ENCODE measurements at regions not wholly inside any gene's neighbourhood (a gene's known extent, or its start where the extent isn't known, plus 50 kb on each side); places are given as distances from the start of the nearest gene placed in this dataset.
"Not testable (repeated sequence)": the region's sequence is repeated elsewhere in the genome, so short reads cannot be mapped to it uniquely, and the experiment has no call there.

GRCh38 chr15:91426412-91426811 lies 326.4 kb downstream of the SV2B start:
- Histone ChIP-seq H3K4me3 (ENCODE audit: low read length in 2 of 2) (no peak overlapping the region), H3K27me3 (ENCODE audit: control insufficient read depth in 2 of 2, insufficient read depth in 1 of 2, low read length in 1 of 2) (no peaks in the 10 kb centered on the region), H3K27ac (ENCODE audit: low read depth in 1 of 2, low read length in 1 of 2) (no peak overlapping the region), H3K4me1 (ENCODE audit: control insufficient read depth in 2 of 2, insufficient read depth in 2 of 2, low read length in 2 of 2) (peaks cover 0 to 11% of the 10 kb centered on the region in 2 donors), H3K9me3 (ENCODE audit: control insufficient read depth in 2 of 2, insufficient read depth in 1 of 2, low read length in 1 of 2) (no peaks in the 10 kb centered on the region), H3K36me3 (ENCODE audit: control insufficient read depth in 2 of 2, insufficient read depth in 2 of 2, low read length in 1 of 2) (no peaks in the 10 kb centered on the region)
- WGBS = 90% methylated on average over 4 of the region's 4 CpGs
- DNase-seq (ENCODE audit: low read depth in 6 of 9, low spot score in 9 of 9) = no peak

- DNase-seq (ENCODE audit: low read depth in 6 of 9, low spot score in 9 of 9) = no peak
- no peaks in the 10 kb centered on the region for H3K27me3 ChIP-seq (ENCODE audit: control insufficient read depth in 2 of 2, insufficient read depth in 1 of 2, low read length in 1 of 2)
- no peaks in the 10 kb centered on the region for H3K9me3 ChIP-seq (ENCODE audit: control insufficient read depth in 2 of 2, insufficient read depth in 1 of 2, low read length in 1 of 2)
- no peak overlapping the region for H3K4me3 ChIP-seq (ENCODE audit: low read length in 2 of 2)
- H3K4me1 ChIP-seq (ENCODE audit: control insufficient read depth in 2 of 2, insufficient read depth in 2 of 2, low read length in 2 of 2) = no peaks in the 10 kb centered on the region
- no peak overlapping the region for H3K27ac ChIP-seq (ENCODE audit: low read depth in 1 of 2, low read length in 1 of 2)
- no peaks in the 10 kb centered on the region for H3K36me3 ChIP-seq (ENCODE audit: control insufficient read depth in 2 of 2, insufficient read depth in 2 of 2, low read length in 1 of 2)
- WGBS = 98% methylated on average over 9 of the region's 9 CpGs
These were observed 329.9 kb downstream of the SV2B start for GRCh38 chr15:91429973-91430372.

- H3K9me3 ChIP-seq (ENCODE audit: control insufficient read depth in 2 of 2, insufficient read depth in 1 of 2, low read length in 1 of 2) = no peaks in the 10 kb centered on the region
- no peak for DNase-seq (ENCODE audit: low read depth in 6 of 9, low spot score in 9 of 9)
These were observed 331.1 kb downstream of the SV2B start for GRCh38 chr15:91431041-91431715.

GRCh38 chr15:91435113-91435512 lies 335.1 kb downstream of the SV2B start:
- Histone ChIP-seq H3K4me1 (ENCODE audit: control insufficient read depth in 2 of 2, insufficient read depth in 2 of 2, low read length in 2 of 2) (no peaks in the 10 kb centered on the region), H3K36me3 (ENCODE audit: control insufficient read depth in 2 of 2, insufficient read depth in 2 of 2, low read length in 1 of 2) (no peaks in the 10 kb centered on the region), H3K4me3 (ENCODE audit: low read length in 2 of 2) (no peak overlapping the region), H3K9me3 (ENCODE audit: control insufficient read depth in 2 of 2, insufficient read depth in 1 of 2, low read length in 1 of 2) (peaks cover 0 to 3% of the 10 kb centered on the region in 2 donors), H3K27me3 (ENCODE audit: control insufficient read depth in 2 of 2, insufficient read depth in 1 of 2, low read length in 1 of 2) (no peaks in the 10 kb centered on the region), H3K27ac (ENCODE audit: low read depth in 1 of 2, low read length in 1 of 2) (no peak overlapping the region)
- 92% methylated on average over 2 of the region's 2 CpGs for WGBS
- DNase-seq (ENCODE audit: low read depth in 6 of 9, low spot score in 9 of 9) = no peak

More at GRCh38 chr15:91431041-91431715, 331.1 kb downstream of the SV2B start:
- Histone ChIP-seq H3K36me3 (ENCODE audit: control insufficient read depth in 2 of 2, insufficient read depth in 2 of 2, low read length in 1 of 2) (no peaks in the 10 kb centered on the region), H3K4me3 (ENCODE audit: low read length in 2 of 2) (no peak overlapping the region), H3K27me3 (ENCODE audit: control insufficient read depth in 2 of 2, insufficient read depth in 1 of 2, low read length in 1 of 2) (no peaks in the 10 kb centered on the region), H3K27ac (ENCODE audit: low read depth in 1 of 2, low read length in 1 of 2) (no peak overlapping the region), H3K4me1 (ENCODE audit: control insufficient read depth in 2 of 2, insufficient read depth in 2 of 2, low read length in 2 of 2) (no peaks in the 10 kb centered on the region)
- 97% methylated on average over 8 of the region's 8 CpGs for WGBS

- Histone ChIP-seq H3K4me3 (ENCODE audit: low read length in 2 of 2) (no peak overlapping the region), H3K9me3 (ENCODE audit: control insufficient read depth in 2 of 2, insufficient read depth in 1 of 2, low read length in 1 of 2) (peaks cover 0 to 4% of the 10 kb centered on the region in 2 donors), H3K36me3 (ENCODE audit: control insufficient read depth in 2 of 2, insufficient read depth in 2 of 2, low read length in 1 of 2) (no peaks in the 10 kb centered on the region), H3K27ac (ENCODE audit: low read depth in 1 of 2, low read length in 1 of 2) (no peak overlapping the region), H3K27me3 (ENCODE audit: control insufficient read depth in 2 of 2, insufficient read depth in 1 of 2, low read length in 1 of 2) (no peaks in the 10 kb centered on the region), H3K4me1 (ENCODE audit: control insufficient read depth in 2 of 2, insufficient read depth in 2 of 2, low read length in 2 of 2) (no peaks in the 10 kb centered on the region)
- 97% methylated on average over 3 of the region's 3 CpGs for WGBS
- DNase-seq (ENCODE audit: low read depth in 6 of 9, low spot score in 9 of 9) = no peak
These were observed 344.6 kb downstream of the SV2B start for GRCh38 chr15:91444656-91445055.

- Histone ChIP-seq H3K27ac (ENCODE audit: low read depth in 1 of 2, low read length in 1 of 2) (no peak overlapping the region), H3K4me3 (ENCODE audit: low read length in 2 of 2) (no peak overlapping the region), H3K9me3 (ENCODE audit: control insufficient read depth in 2 of 2, insufficient read depth in 1 of 2, low read length in 1 of 2) (no peaks in the 10 kb centered on the region)
These were observed 345.7 kb downstream of the SV2B start for GRCh38 chr15:91445695-91446228.

GRCh38 chr15:91447991-91448644 lies 348.1 kb downstream of the SV2B start:
- peak in 2 of 9 donors; percentile 10 to 38 for DNase-seq (ENCODE audit: low read depth in 6 of 9, low spot score in 9 of 9)
- Histone ChIP-seq H3K4me3 (ENCODE audit: low read length in 2 of 2) (no peak overlapping the region), H3K4me1 (ENCODE audit: control insufficient read depth in 2 of 2, insufficient read depth in 2 of 2, low read length in 2 of 2) (no peaks in the 10 kb centered on the region), H3K27ac (ENCODE audit: low read depth in 1 of 2, low read length in 1 of 2) (no peak overlapping the region), H3K9me3 (ENCODE audit: control insufficient read depth in 2 of 2, insufficient read depth in 1 of 2, low read length in 1 of 2) (no peaks in the 10 kb centered on the region), H3K36me3 (ENCODE audit: control insufficient read depth in 2 of 2, insufficient read depth in 2 of 2, low read length in 1 of 2) (no peaks in the 10 kb centered on the region), H3K27me3 (ENCODE audit: control insufficient read depth in 2 of 2, insufficient read depth in 1 of 2, low read length in 1 of 2) (no peaks in the 10 kb centered on the region)
- WGBS = 46% methylated on average over 3 of the region's 3 CpGs

More at GRCh38 chr15:91445695-91446228, 345.7 kb downstream of the SV2B start:
- no peak for DNase-seq (ENCODE audit: low read depth in 6 of 9, low spot score in 9 of 9)
- 65% methylated on average over 3 of the region's 3 CpGs for WGBS
- H3K4me1 ChIP-seq (ENCODE audit: control insufficient read depth in 2 of 2, insufficient read depth in 2 of 2, low read length in 2 of 2) = no peaks in the 10 kb centered on the region
- H3K36me3 ChIP-seq (ENCODE audit: control insufficient read depth in 2 of 2, insufficient read depth in 2 of 2, low read length in 1 of 2) = no peaks in the 10 kb centered on the region
- no peaks in the 10 kb centered on the region for H3K27me3 ChIP-seq (ENCODE audit: control insufficient read depth in 2 of 2, insufficient read depth in 1 of 2, low read length in 1 of 2)

- 44% methylated on average over 3 of the region's 3 CpGs for WGBS
- H3K36me3 ChIP-seq (ENCODE audit: control insufficient read depth in 2 of 2, insufficient read depth in 2 of 2, low read length in 1 of 2); H3K4me3 ChIP-seq (ENCODE audit: low read length in 2 of 2); H3K4me1 ChIP-seq (ENCODE audit: control insufficient read depth in 2 of 2, insufficient read depth in 2 of 2, low read length in 2 of 2); H3K27me3 ChIP-seq (ENCODE audit: control insufficient read depth in 2 of 2, insufficient read depth in 1 of 2, low read length in 1 of 2); H3K9me3 ChIP-seq (ENCODE audit: control insufficient read depth in 2 of 2, insufficient read depth in 1 of 2, low read length in 1 of 2); H3K27ac ChIP-seq (ENCODE audit: low read depth in 1 of 2, low read length in 1 of 2): not testable (repeated sequence)
- peak in 1 of 9 donors; percentile 47 for DNase-seq (ENCODE audit: low read depth in 6 of 9, low spot score in 9 of 9)
These were observed 353.3 kb downstream of the SV2B start for GRCh38 chr15:91453376-91453775.

GRCh38 chr15:91456251-91456718 lies 356.2 kb downstream of the SV2B start:
- 98% methylated on average over 7 of the region's 7 CpGs for WGBS
- peaks cover 0 to 3% of the 10 kb centered on the region in 2 donors for H3K4me1 ChIP-seq (ENCODE audit: control insufficient read depth in 2 of 2, insufficient read depth in 2 of 2, low read length in 2 of 2)
- DNase-seq (ENCODE audit: low read depth in 6 of 9, low spot score in 9 of 9) = no peak
- no peaks in the 10 kb centered on the region for H3K27me3 ChIP-seq (ENCODE audit: control insufficient read depth in 2 of 2, insufficient read depth in 1 of 2, low read length in 1 of 2)
- no peak overlapping the region for H3K27ac ChIP-seq (ENCODE audit: low read depth in 1 of 2, low read length in 1 of 2)
- no peaks in the 10 kb centered on the region for H3K36me3 ChIP-seq (ENCODE audit: control insufficient read depth in 2 of 2, insufficient read depth in 2 of 2, low read length in 1 of 2)
- H3K9me3 ChIP-seq (ENCODE audit: control insufficient read depth in 2 of 2, insufficient read depth in 1 of 2, low read length in 1 of 2) = peaks cover 0 to 5% of the 10 kb centered on the region in 2 donors
- no peak overlapping the region for H3K4me3 ChIP-seq (ENCODE audit: low read length in 2 of 2)
